HG03025 (cell line): ENCODE measurements at regions not wholly inside any gene's neighbourhood (a gene's known extent, or its start where the extent isn't known, plus 50 kb on each side); places are given as distances from the start of the nearest gene placed in this dataset.
"Not testable (repeated sequence)": the region's sequence is repeated elsewhere in the genome, so short reads cannot be mapped to it uniquely, and the experiment has no call there.

ENCODE experiments used
- ATAC-seq: cut with Tn5 transposase; IDR thresholded peaks from one replicate; pipeline ENCODE4 v1.9.1; 2021; ENCODE audit warnings: mild to moderate bottlenecking, moderate library complexity; ENCODE audit not compliant: unreplicated experiment, low FRiP score

GRCh38 chr2:40676134-40676790 lies 224.4 kb upstream of the SLC8A1 start:
- not testable (repeated sequence) for ATAC-seq

DNA sequence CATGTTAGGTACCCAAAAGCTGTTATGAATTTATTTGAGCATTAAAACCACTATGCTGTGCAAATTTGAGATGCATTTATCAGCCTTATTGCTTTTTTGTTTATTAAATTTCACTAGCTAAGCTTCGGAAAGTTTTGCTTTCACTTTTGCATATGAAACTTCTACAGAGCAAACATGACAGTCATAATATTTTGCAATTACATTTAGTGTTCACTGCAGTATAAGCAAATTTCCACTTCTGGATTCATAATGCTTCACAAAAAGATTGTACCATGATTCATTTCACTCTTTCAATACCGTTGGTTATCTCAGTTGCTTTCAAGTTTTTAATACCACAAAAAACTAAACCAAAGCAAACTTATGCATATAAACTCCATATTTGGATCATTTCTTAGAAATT lies 228.7 kb upstream of the SLC8A1 start:
- peak; percentile 69 for ATAC-seq

DNA sequence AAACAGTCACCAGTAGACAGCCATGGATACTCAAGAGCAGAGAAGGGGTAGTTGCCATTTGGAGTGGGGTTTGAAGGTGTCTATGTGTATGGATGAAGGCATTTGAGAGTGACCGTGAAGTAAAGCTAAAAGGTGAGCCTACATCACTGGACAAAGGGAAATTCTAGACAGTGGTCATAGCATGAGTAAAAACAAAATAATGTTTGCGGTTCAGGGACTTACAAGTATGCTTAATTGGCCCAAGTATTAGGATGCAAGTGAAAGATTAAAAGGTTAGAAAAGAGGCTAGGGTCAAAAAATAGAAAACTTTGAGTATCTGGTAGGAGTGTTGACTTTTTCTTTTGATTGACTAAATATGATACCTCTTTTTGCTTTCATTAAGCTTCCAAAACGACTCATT lies 238.1 kb upstream of the SLC8A1 start:
- no peak for ATAC-seq

- ATAC-seq: no peak
Observed at GRCh38 chr2:40690525-40690924, 238.6 kb upstream of the SLC8A1 start.

GRCh38 chr2:40700231-40700954 lies 248.5 kb upstream of the SLC8A1 start:
- ATAC-seq: no peak

GRCh38 chr2:40712197-40712894 lies 260.5 kb upstream of the SLC8A1 start:
- not testable (repeated sequence) for ATAC-seq

GRCh38 chr2:40716879-40717278 lies 265.0 kb upstream of the SLC8A1 start:
- no peak for ATAC-seq

GRCh38 chr2:40719414-40719813 lies 267.5 kb upstream of the SLC8A1 start:
- no peak for ATAC-seq

DNA sequence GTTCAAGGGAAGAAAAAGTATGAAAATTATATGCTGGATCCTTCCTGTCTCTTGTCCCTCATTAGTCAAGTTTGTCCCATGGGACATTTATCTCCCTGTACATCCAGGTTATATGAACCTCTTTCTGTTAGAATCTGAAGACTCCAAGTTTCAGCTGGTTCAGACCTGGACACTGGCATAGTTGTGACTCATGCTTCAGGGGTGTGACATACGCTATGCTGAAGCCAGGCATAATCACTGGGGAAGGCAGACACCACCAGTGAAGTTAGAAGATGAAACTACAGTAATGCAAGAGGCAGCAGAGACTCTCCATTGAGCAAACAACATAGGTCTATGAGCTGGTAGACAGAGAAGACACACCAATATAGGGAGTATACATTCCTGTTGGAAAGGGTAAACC lies 269.7 kb upstream of the SLC8A1 start:
- no peak for ATAC-seq

- no peak for ATAC-seq
Observed at GRCh38 chr2:40723194-40723593, 271.3 kb upstream of the SLC8A1 start.

DNA sequence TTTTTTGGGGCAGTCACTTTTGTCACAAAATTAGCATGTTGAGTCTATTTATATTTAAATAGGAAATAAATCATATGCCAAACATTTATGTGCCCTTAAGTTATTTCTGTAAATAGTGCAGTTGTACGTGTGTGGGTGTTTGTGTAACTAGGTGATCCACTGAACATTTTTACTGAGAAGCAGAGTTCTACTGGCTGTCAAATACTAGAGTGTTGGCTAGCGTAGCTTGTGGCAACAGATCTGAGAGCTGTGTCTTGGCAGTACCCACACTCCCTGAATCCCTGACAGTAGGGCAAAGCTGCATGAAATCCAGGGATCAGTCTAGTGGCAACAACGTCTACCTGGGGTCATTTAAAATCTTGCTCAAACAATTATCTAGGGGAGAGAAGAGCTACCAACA lies 273.1 kb upstream of the SLC8A1 start:
- ATAC-seq: no peak

DNA sequence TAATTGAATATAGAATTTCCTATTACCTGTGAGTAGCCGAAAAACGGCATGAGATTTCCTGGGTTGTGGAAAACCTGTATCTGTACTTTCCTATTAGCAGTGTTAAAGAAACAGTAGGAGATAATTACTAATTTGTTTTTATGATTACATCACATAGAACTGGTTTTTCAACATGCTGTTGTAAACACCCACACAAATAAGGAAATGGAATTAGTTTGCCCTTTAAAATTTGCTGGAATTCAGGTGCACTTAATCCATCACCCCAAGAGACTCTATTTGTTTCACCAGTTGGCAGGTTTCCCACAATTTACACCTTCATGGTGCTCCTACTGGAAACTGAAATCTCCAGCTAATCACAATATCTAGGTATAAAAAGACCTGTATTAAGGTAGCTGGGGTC lies 274.1 kb upstream of the SLC8A1 start:
- ATAC-seq: no peak

- ATAC-seq: no peak
Observed at GRCh38 chr2:40734797-40735196, 282.9 kb upstream of the SLC8A1 start.

- ATAC-seq: no peak
Observed at GRCh38 chr2:40737180-40737579, 285.3 kb upstream of the SLC8A1 start.

- no peak for ATAC-seq
Observed at GRCh38 chr2:40740419-40740818, 288.5 kb upstream of the SLC8A1 start.

- no peak for ATAC-seq
Observed at GRCh38 chr2:40741532-40741931, 289.6 kb upstream of the SLC8A1 start.

DNA sequence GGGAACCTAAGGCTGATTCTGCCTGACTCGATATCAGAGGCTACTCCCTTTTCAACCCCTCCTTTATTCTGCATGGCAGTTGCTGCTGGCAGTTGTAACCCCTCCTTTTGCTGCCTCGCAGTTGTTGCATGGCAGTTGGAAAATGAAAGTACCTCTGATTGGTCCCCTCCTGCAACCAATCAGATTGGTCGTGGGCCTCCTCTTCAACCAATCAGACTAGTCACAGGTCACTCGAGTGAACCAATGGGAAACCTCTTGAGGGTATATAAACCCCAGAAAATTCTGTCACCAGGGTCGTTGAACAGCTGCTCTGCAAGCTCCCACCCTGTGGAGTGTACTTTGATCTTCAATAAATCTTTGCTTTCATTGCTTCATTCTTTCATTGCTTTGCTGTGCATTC lies 294.3 kb upstream of the SLC8A1 start:
- ATAC-seq: no peak

- no peak for ATAC-seq
Observed at GRCh38 chr2:40751981-40752380, 300.1 kb upstream of the SLC8A1 start.

DNA sequence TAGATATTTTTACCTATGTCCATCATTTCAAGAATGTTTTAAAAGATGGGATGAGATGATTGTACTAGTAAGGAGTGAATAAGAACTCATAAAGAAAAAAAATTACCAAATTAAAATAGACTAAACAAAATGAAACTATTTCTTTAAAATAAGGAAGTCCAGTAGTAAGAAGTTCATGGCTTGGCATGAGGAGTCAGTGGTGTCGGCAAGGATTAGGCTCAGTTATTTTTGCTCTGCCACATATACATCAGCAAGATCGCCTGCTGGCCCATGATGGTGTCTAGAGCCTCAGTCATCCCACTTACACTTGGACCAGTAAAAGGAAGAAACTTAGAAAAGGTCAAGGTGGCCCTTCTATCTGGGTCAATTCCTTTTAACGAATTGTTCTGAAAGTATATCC lies 300.9 kb upstream of the SLC8A1 start:
- ATAC-seq: no peak

- ATAC-seq: no peak
Observed at GRCh38 chr2:40754912-40755311, 303.0 kb upstream of the SLC8A1 start.

- no peak for ATAC-seq
Observed at GRCh38 chr2:40758401-40759155, 306.7 kb upstream of the SLC8A1 start.
